DMS53 treated with DMSO at 0.1 percent for 48 hours (cell line): ENCODE measurements at regions not wholly inside any gene's neighbourhood (a gene's known extent, or its start where the extent isn't known, plus 50 kb on each side); places are given as distances from the start of the nearest gene placed in this dataset.
"Not testable (repeated sequence)": the region's sequence is repeated elsewhere in the genome, so short reads cannot be mapped to it uniquely, and the experiment has no call there.

ENCODE experiments used
- DNase-seq: peaks from one replicate; lab custom pipeline; 2025; ENCODE audit not compliant: unreplicated experiment; lab: John Stamatoyannopoulos, UW

GRCh38 chr21:9000671-9001070, 1520.7 kb upstream of the TPTE start:
- not testable (repeated sequence) for DNase-seq

- peak; percentile 67 for DNase-seq
Observed at GRCh38 chr21:9001890-9002663, 1519.3 kb upstream of the TPTE start.

GRCh38 chr21:9003909-9004814, 1517.2 kb upstream of the TPTE start:
- DNase-seq: not testable (repeated sequence)

- DNase-seq: peak; percentile 64
Observed at GRCh38 chr21:9004815-9005518, 1516.4 kb upstream of the TPTE start.

- peak; percentile 61 for DNase-seq
Observed at GRCh38 chr21:9005671-9006070, 1515.7 kb upstream of the TPTE start.

GRCh38 chr21:9006111-9006510, 1515.3 kb upstream of the TPTE start:
- peak; percentile 61 for DNase-seq

GRCh38 chr21:9006553-9007323, 1514.6 kb upstream of the TPTE start:
- DNase-seq: not testable (repeated sequence)

- DNase-seq: peak; percentile 62
Observed at GRCh38 chr21:9008636-9009035, 1512.7 kb upstream of the TPTE start.

- DNase-seq: peak; percentile 62
Observed at GRCh38 chr21:9009267-9010016, 1511.9 kb upstream of the TPTE start.

GRCh38 chr21:9010121-9010795, 1511.1 kb upstream of the TPTE start:
- not testable (repeated sequence) for DNase-seq

- peak; percentile 46 for DNase-seq
Observed at GRCh38 chr21:9010936-9011890, 1510.2 kb upstream of the TPTE start.

GRCh38 chr21:9011916-9012315, 1509.5 kb upstream of the TPTE start:
- DNase-seq: peak; percentile 25

- not testable (repeated sequence) for DNase-seq
Observed at GRCh38 chr21:9013502-9014242, 1507.7 kb upstream of the TPTE start.

GRCh38 chr21:9014243-9014734, 1507.1 kb upstream of the TPTE start:
- DNase-seq: not testable (repeated sequence)

GRCh38 chr21:9015483-9016197, 1505.7 kb upstream of the TPTE start:
- DNase-seq: peak; percentile 65

GRCh38 chr21:9017206-9017605, 1504.2 kb upstream of the TPTE start:
- DNase-seq: not testable (repeated sequence)
